Umbilical cord (tissue), 1 donor: ENCODE measurements at regions not wholly inside any gene's neighbourhood (a gene's known extent, or its start where the extent isn't known, plus 50 kb on each side); places are given as distances from the start of the nearest gene placed in this dataset.
"Not testable (repeated sequence)": the region's sequence is repeated elsewhere in the genome, so short reads cannot be mapped to it uniquely, and the experiment has no call there.

ENCODE experiments used
- DNase-seq: peaks from one replicate; pipeline ENCODE4 v3.0.0-alpha.2; 2015; ENCODE audit warnings: low spot score

DNA sequence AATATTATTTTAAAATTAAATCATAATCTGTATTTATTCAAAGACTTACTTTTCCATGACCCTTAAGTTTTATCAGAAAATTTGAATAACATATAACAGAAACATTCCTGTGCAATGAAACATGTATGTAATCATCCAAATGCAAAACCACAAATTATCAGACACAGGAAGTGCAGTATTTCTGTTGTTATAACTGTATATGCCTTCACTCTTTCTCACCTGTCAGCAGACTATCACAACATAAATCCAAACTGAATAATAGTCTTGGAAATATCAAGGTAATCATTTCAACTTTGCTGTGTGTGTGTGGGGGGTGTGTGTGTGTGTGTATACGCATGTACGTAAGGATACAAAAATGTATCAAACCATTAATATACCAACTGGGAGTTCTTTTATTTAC lies 285.9 kb downstream of the SLC7A11 start:
- peak; percentile 62 for DNase-seq

DNA sequence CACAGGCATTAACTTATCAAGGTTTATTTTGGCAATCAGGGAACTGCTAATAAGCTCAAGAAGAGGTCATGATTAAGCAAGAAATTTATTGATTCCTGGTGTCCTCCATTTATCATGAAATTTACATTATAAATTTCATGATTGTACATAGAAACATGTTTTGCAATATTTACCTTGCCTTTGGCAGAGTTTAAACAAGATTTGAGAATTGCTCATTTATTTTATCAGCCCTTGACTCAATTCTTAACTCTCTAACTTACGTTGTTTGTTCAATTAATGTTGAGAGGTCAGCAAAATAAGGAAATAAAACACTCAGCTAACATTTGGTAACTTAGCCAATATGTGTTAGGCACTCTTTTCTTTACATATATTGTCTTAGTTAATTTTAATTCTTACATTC lies 286.6 kb downstream of the SLC7A11 start:
- no peak for DNase-seq

DNA sequence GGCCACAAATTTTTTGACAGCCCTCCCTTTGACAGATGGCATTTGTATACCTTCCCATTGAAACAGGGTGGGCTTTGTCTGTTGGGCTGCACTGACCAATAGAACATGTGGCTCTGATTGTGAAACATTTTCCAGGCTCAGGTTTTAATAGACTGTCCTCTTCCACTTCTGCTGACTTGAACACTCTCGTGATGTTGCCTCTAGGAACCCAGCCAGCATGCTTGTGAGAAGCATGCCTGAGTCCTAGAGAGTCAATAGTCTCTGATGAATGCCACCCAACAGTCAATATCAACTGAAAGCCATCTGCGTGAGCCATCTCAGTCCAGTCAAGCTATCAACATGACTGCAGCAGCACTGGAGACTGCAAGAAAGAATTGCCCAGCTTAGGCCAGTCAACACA lies 290.0 kb downstream of the SLC7A11 start:
- no peak for DNase-seq

DNA sequence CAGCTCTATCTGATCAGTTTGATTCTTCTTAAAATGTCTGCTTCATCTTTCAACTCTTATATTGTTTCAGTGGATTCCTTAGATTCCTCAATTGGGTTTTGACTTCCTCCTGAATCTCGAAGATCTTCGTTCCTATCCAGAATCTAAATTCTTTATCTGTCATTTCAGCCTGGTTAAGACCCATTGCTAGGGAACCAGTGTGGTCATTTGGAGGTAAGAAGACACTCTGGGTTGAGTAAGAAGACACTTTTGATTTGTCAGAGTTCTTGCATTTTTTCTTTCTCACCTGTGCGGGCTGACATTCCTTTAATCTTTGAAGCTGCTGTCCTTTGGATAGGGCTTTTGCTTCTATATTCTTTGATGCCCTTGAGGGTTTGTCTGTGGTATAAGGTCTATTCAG lies 291.9 kb downstream of the SLC7A11 start:
- no peak for DNase-seq

DNA sequence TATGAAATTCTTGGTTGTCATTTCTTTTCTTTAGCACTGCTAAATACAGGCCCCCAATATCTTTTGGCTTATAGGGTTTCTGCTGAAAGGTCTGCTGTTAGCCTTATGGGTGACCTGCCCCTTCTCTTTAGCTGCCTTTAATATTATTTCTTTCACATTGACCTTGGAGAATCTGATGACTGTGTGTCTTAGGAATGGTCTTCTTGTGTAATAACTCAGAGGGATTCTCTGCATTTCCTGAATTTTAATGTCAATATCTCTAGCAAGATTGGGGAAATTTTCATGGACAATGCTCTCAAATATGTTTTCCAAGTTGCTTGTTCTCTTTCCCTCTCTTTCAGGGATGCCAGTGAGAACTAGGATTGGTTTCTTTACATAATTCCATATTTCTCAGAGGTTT lies 292.4 kb downstream of the SLC7A11 start:
- no peak for DNase-seq

DNA sequence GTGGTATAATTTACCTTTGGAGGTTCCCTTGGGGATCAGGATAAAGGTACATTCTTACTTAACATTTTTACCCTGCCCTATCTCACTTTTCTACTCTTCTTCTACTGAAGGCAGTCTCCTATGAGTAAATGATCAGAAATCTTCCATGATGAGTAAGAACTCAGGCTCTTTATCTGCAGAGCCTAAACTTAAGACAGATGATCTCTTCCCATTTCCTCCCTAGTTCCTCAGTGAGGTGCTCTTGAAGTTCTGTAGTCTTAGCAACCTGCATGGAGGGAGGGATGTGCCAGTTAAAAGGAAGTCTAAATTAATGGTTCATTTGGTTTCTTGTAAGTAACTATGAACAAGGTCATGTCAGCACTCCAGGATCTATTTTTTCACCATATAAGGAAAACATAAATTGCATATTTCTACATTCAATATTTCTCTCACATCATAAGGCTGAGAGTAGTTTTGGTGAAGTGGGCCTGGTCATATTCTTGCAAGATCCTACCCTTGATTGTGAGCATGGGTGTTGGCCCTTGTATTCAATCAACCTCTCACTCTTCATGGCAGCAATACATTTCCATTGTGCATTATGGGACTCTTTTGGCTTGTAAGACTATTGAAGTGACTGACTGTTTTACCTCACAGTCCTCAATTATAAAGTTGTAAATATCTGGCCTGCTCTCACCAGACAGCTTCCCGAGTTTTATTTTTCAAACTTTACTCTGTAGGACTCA lies 295.5 kb downstream of the SLC7A11 start:
- DNase-seq = no peak

DNA sequence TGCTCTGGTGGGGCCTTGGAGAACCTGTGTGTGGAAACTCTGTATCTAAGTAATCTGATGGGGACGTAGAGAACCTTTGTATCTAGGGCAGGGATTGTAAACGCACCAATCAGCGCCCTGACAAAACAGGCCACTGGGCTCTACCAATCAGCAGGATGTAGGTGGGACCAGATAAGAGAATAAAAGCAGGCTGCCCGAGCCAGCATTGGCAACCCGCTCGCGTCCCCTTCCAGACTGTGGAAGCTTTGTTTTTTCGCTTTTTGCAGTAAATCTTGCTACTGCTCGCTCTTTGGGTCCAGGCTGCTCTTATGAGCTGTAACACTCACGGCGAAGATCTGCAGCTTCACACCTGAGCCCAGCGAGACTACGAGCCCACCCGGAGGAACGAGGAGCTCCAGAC lies 299.3 kb downstream of the SLC7A11 start:
- not testable (repeated sequence) for DNase-seq

DNA sequence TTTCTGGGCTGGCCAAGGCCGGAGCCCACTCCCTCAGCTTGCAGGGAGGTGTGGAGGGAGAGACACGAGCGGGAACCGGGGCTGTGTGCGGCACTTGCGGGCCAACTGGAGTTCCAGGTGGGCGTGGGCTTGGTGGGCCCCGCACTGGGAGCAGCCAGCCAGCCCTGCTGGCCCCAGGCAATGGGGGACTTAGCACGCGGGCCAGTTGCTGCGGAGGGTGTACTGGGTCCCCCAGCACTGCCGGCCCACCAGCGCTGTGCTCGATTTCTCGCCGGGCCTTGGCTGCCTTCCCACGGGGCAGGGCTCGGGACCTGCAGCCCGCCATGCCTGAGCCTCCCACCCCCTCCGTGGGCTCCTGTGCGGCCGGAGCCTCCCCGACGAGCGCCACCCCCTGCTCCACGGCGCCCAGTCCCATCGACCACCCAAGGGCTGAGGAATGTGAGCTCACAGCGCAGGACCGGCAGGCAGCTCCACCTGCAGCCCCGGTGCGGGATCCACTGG lies 300.1 kb downstream of the SLC7A11 start:
- not testable (repeated sequence) for DNase-seq

DNA sequence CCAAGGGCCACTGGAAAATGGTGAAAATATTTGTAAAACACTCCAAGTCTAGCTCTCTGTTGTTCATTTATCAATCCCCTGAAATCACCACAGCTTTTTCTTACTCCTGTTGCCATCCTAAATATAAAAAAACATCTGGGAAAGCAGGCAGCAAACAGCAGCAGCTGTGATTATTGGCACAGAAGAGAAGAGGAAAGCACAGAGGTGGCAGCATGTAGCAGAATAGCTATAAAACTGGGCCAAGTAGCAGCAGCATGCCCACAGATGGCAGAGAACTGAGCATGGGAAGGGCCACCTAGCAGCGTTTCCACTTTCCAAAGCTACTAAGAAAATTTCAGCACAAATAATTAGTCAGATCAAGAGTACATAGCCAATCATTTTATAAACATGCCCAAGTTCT lies 307.2 kb downstream of the SLC7A11 start:
- no peak for DNase-seq

DNA sequence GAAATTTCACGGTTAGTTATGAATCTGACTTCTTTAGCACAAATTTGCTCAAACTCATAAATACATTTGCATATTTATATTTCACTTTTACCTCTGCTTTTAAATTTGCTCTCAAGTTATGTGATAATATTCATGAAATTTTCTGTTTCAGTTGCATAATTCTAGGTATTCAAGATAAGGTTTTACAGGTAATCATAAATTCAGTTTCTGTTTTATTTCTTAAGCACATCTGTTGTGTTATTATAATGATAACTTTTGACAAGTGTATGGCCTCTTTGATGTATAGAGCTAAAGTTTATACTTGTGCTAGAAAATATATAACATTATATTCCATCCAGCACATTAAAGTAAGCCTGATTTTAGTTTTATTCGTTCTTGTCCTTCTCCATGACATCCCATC lies 308.1 kb downstream of the SLC7A11 start:
- no peak for DNase-seq

DNA sequence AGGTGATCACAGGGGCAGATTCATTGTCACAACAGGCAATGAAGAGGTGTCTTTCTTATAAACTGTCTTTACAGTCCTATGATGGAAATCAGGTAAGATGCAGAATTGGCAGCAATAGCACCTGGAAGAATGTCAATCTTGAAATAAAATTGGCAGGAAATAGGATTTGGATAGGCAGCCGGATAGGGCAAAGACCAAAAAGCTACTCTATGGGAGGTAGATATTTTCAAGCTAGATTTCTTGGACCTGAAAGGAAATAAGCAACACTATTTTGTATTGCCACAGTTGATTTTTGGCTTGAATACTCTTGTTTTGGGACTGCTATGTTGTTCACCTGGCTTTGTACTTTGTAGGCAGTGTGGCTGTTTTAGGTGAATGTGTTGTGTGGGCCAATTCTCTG lies 314.2 kb downstream of the SLC7A11 start:
- DNase-seq = no peak

DNA sequence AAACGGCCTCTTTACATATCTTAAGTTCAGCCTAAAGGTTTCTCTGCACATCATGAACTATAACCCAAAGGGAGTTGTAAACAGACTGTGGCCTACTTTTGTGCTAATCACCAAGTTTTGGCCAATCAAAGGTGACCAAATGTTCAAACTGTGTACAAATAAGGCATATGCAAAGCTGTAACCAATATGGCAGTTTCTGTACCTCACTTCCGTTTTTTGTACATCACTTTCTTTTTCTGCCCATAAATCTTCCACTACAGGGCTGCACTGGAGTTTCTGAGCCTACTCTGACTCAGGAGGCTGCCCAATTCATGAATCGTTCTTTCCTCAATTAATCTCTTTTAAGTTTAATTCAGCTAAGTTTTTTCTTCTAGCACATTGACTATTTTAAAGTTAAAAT lies 318.7 kb downstream of the SLC7A11 start:
- no peak for DNase-seq

DNA sequence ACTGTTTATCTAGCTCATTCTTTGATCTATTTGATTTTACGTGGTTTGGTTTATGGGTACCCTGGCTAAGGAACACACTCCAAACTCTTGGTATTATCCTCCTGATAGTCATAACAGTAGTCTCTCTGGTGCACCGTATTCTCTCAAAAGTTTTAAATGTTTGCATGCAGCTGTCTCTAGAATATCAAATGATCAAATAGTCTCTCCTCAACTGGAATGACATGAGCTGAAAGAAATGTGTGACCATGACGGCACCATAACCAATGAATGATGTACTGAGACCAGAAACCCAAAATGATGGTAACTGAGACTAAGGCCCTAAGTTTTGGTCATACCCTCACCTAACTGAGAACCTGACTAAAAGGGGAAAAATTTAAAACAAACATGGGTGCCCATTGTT lies 319.4 kb downstream of the SLC7A11 start:
- no peak for DNase-seq

DNA sequence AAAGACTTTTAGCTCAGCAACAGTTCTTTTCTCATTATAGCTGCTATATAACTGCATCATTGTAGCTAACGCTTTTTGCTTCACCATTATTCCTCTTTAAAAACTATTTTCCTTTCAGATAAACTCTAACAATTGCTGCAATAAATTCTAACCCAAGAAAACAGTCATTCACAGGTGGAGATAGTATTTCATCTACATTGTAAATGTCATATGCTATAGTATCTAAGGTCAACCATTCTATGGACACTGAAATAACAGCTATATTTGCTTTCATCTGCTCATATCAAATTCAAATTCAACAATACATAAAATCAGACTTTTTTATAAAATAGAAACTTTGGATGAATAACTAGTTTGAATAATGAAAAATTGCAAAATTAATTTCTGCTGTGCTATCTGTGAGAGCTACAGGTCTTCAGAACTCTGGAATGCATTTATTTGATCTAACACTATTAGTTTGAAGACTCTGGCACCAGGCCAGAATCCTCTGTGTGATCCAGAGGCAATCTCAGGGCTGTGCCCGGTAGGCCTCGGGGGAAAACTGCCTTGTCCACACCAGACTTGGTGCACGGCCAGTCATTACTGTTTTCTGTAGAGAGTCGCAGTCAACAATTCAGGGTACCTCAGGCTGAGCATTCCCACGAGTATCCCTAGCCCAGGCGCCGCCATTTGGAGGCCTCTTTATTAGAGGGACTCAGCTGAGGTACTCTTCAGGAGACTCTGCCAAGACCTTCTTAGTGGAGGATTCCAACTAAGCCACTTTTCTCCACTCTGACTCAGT lies 332.4 kb downstream of the SLC7A11 start:
- DNase-seq = peak; percentile 29

DNA sequence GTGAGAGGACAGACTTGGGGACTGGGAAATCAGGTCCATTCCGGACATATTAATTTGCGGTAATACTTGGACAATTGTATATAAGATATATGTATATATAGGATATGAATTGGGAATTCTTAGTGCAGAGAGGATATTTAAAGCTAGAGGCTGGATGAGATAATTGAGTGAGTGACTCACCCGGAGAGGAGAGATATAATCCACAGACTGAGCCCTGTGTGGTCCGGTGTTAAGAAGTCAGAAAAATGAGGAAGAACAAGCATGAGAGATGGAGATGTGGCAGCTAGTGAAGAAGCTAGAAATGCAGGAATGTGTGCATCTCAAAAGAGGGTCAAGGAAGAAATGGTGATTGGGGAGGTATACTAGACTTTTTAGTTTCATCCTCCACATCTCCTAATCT lies 336.2 kb downstream of the SLC7A11 start:
- DNase-seq = no peak

DNA sequence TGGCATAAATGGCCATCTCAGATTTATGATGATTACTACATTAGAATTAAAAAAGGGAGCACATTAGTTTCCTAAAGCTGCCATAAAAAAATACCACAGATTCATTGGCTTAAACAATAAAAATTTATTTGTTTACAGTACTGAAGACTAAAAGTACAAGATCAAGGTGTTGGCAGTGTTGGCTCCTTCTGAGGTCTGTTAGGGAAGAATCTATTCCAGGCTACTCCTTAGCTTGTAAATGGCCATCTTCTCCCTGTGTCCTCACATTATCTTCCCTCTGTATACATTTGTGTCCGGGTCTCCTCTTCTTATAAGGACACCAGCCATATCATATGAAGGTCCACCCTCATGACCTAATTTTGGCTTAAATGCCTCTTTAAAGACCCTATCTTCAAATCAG lies 341.0 kb downstream of the SLC7A11 start:
- DNase-seq = no peak

DNA sequence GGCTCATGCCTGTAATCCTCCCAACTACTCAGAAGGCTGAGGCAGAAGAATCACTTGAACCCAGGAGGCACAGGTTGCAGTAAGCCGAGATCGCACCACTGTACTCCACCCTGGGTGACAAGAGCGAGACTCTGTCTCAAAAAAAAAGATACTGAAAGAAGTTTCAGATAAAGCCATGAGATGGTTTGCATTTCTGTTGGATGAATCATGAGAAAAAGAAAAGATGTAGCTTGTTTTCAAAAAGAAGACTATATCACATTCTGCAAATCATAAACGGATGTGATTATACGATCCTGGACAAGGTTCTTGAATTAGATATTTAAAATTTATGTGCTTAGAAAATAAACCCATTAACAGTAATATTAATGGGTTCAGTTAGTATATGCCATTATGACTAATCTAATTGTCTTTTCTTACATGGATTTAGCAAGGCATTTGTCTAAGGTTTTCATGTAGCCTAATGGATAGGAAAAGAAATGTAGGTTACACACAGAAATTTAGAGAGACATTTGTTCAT lies 345.9 kb downstream of the SLC7A11 start:
- DNase-seq = peak; percentile 8

DNA sequence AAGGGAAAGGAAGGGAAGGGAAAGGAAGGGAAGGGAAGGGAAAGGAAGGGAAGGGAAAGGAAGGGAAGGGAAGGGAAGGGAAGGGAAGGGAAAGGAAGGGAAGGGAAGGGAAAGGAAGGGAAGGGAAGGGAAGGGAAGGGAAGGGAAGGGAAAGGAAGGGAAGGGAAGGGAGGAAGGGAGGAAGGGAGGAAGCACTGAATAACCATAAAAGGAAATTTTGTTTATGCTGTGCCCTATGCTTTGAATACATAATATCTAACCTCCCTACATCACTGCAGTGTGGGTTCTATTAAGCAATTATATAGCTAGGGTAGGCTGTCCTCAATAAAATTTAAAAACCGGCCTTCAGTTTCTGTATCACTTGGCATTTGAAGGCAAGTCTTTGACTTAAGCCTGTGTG lies 346.6 kb downstream of the SLC7A11 start:
- not testable (repeated sequence) for DNase-seq

DNA sequence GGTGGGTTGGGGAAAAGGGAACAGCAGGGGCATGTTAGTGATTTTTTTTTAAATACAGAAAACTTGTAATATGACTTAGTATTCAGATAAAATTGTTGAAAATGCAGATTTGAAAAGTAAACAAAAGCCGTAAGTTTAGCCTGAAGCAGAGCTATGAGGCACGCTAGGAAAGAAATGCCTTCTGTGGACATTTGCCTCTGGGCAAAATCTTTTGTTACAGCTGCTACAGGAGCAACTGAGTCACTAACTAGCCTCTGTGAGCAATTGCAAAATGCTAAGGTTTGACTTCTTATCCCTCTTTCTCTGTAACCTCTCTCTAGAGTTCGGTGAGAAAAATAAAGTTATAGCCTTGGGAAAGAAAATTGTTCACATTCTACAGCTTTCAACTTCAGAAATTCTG lies 350.0 kb downstream of the SLC7A11 start:
- DNase-seq = no peak

DNA sequence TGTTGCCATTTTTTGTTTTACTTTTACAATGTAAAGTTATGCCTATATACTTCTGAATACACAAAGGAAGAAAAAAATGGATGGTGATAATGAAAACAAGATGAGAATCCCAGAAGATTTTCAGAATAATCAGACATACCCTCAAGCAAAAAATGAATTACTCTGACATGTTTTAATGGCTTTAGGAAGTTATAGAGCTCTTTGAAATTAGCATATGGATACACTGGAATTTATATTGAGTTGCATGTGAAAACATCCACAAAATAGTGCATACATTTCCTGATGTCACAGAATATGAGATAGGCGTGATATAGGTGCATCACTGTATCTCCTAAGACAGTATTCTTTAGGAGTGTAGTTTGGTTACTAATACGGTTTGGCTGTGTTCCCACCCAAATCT lies 351.3 kb downstream of the SLC7A11 start:
- DNase-seq = no peak

DNA sequence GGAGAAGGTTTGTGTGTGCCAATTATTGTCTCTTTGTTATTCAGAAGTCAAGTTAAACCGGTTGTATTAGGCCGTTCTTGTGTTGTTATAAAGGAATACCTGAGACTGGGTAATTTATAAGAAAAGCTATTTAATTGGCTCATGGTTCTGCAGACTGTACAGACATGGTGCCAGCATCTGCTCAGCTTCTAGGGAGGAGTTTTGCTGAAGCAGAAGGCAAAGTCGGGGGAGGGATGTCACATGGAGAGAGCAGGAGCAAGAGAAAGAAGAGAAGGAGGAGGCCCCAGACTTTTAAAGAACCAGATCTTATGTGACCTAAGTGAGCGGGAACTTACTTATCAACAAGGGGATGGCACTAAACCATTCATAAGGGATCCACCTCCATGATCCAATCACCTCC lies 349.3 kb upstream of the PCDH18 start:
- DNase-seq = no peak

DNA sequence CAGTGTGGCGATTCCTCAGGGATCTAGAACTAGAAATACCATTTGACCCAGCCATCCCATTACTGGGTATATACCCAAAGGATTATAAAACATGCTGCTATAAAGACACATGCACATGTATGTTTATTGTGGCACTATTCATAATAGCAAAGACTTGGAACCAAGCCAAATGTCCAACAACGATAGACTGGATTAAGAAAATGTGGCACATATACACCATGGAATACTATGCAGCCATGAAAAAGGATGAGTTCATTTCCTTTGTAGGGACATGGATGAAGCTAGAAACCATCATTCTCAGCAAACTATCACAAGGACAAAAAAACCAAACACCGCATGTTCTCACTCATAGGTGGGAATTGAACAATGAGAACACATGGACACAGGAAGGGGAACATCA lies 335.8 kb upstream of the PCDH18 start:
- not testable (repeated sequence) for DNase-seq

DNA sequence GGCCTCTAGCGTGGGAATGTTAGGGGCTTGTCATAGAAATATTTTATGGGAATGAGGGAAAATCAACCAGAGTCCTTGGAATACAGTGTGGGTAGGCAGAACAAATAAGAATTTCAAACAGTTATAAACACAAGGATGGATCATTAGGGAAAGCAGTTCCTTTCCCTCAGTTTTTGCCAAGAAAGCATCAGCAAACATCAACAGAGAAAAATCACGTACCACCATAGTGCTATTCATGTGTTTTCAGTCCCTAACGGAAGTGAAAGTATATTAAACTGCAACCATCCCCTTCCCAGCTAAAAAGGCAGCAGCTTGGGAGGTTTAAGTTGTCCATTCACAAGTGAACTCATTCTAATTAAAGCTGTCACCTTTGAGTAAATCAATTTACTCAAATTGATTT lies 334.4 kb upstream of the PCDH18 start:
- DNase-seq = no peak
